A549 (cell line): ENCODE measurements at regions not wholly inside any gene's neighbourhood (a gene's known extent, or its start where the extent isn't known, plus 50 kb on each side); places are given as distances from the start of the nearest gene placed in this dataset.

ENCODE experiments used
- ATAC-seq, 2 experiments: fragments of 200-7000 bp in 1 of 2; fragments of >200 bp in 1 of 2; cut with Nextera tagmentation in 1 of 2; cut with Tn5 transposase in 1 of 2; 3 replicates each; pipeline versions ENCODE4 v1.8.0 to v1.9.1; 2018 to 2020; ENCODE audit warnings: mild to moderate bottlenecking in 1 of 2, moderate library complexity in 1 of 2
- CTCF ChIA-PET: fragments of 300-600 bp; sonication (Branson Sonifier 250); formaldehyde crosslinking; extraction: SDS; loops from one replicate; lab custom pipeline; 2021; ENCODE audit warnings: antibody characterized with exemption, inconsistent platforms; lab: Yijun Ruan, JAX
- POLR2A ChIA-PET: fragments of 350-600 bp; formaldehyde crosslinking; extraction: SDS; loops from one replicate; lab custom pipeline; 2021; ENCODE audit warnings: antibody characterized with exemption, inconsistent platforms; lab: Yijun Ruan, JAX
- DNase-seq, 2 experiments: peaks; one replicate each; pipeline versions ENCODE4 v3.0.0 to v3.0.0-alpha.2; 2011 to 2016; ENCODE audit warnings: low read depth in 1 of 2, low spot score in 1 of 2
- FAIRE-seq: peaks from 2 replicates; lab custom pipeline; 2011; peaks lifted over from hg19 to GRCh38; lab: Jason Lieb, UNC
- H3K27ac ChIP-seq, 2 experiments: fragments of >200 bp; sonication (Bioruptor Twin); formaldehyde crosslinking; 3 replicates each; pipeline ENCODE4 v1.5.1; 2016 to 2017
- H3K4me1 ChIP-seq: fragments of >200 bp; sonication (Bioruptor Twin); formaldehyde crosslinking; 3 replicates; pipeline ENCODE4 v1.6.1; 2016
- H3K4me2 ChIP-seq: fragments of >200 bp; sonication (Bioruptor Twin); formaldehyde crosslinking; 3 replicates; pipeline ENCODE4 v1.6.1; 2016
- H3K4me3 ChIP-seq: fragments of >200 bp; sonication (Bioruptor Twin); formaldehyde crosslinking; 3 replicates; pipeline ENCODE4 v1.5.1; 2016
- H3K9me3 ChIP-seq: fragments of >200 bp; sonication (Bioruptor Twin); formaldehyde crosslinking; 3 replicates; pipeline ENCODE4 v1.6.1; 2016
- ATOH8 ChIP-seq: fragments of 250-450 bp; sonication (Bioruptor Pico); IDR thresholded peaks from 2 replicates; pipeline ENCODE4 v1.5.0; 2020; ENCODE audit warnings: low read depth, mild to moderate bottlenecking, moderate library complexity
- BCL3 ChIP-seq: fragments of >200 bp; sonication (Bioruptor Twin); formaldehyde crosslinking; IDR thresholded peaks from 3 replicates; pipeline ENCODE4 v1.6.1; 2016
- CBX8 ChIP-seq: fragments of 200-600 bp; sonication (generic); IDR thresholded peaks from 2 replicates; pipeline ENCODE4 v1.6.1; 2016
- CHD2 ChIP-seq: fragments of 150-350 bp; IDR thresholded peaks from 2 replicates; pipeline ENCODE4 v1.6.1; 2014; ENCODE audit warnings: low read length; ENCODE audit not compliant: partially characterized antibody
- CHD4 ChIP-seq: fragments of 200-600 bp; sonication (generic); IDR thresholded peaks from 2 replicates; pipeline ENCODE4 v1.6.1; 2016; ENCODE audit warnings: antibody characterized with exemption, mild to moderate bottlenecking, borderline replicate concordance
- ELK1 ChIP-seq: fragments of 150-350 bp; IDR thresholded peaks from 2 replicates; pipeline ENCODE4 v1.6.1; 2014; ENCODE audit warnings: low read depth, mild to moderate bottlenecking, low read length
- FOXS1 ChIP-seq: fragments of 250-450 bp; sonication (Bioruptor Pico); IDR thresholded peaks from 2 replicates; pipeline ENCODE4 v1.5.0; 2020; ENCODE audit warnings: mild to moderate bottlenecking, moderate library complexity
- HES2 ChIP-seq: fragments of >200 bp; sonication (Bioruptor Twin); formaldehyde crosslinking; IDR thresholded peaks from 2 replicates; pipeline ENCODE4 v1.6.1; 2016
- HEYL ChIP-seq: fragments of 250-450 bp; sonication (Bioruptor Pico); IDR thresholded peaks from 2 replicates; pipeline ENCODE4 v1.8.0; 2021; ENCODE audit warnings: mild to moderate bottlenecking, moderate library complexity
- HOXA7 ChIP-seq: fragments of 250-450 bp; sonication (Bioruptor Pico); IDR thresholded peaks from 2 replicates; pipeline ENCODE4 v1.5.0; 2020; ENCODE audit warnings: mild to moderate bottlenecking, moderate library complexity
- HOXB13 ChIP-seq: fragments of 250-450 bp; sonication (Bioruptor Pico); IDR thresholded peaks from 2 replicates; pipeline ENCODE4 v1.5.0; 2020; ENCODE audit warnings: low read depth, mild to moderate bottlenecking, moderate library complexity
- JUN ChIP-seq, 2 experiments: fragments of >200 bp; sonication (Bioruptor Twin); formaldehyde crosslinking; IDR thresholded peaks; 2 replicates in 1 of 2; 3 replicates in 1 of 2; pipeline ENCODE4 v1.6.1; 2016 to 2017
- JUNB ChIP-seq: fragments of >200 bp; sonication (Bioruptor Twin); formaldehyde crosslinking; IDR thresholded peaks from 2 replicates; pipeline ENCODE4 v1.6.1; 2016
- KDM5A ChIP-seq: fragments of 200-600 bp; sonication (generic); IDR thresholded peaks from 2 replicates; pipeline ENCODE4 v1.6.1; 2016; ENCODE audit warnings: antibody characterized with exemption, mild to moderate bottlenecking
- MAX ChIP-seq: IDR thresholded peaks from 2 replicates; pipeline ENCODE4 v1.6.1; 2012
- MYC ChIP-seq: IDR thresholded peaks from 2 replicates; pipeline ENCODE4 v1.6.1; 2012; ENCODE audit warnings: mild to moderate bottlenecking, inconsistent platforms, low read length, improper control_type of control experiment, borderline replicate concordance
- NR3C1 ChIP-seq: fragments of >200 bp; sonication (Bioruptor Twin); formaldehyde crosslinking; IDR thresholded peaks from 3 replicates; pipeline ENCODE4 v1.6.1; 2017
- PBX3 ChIP-seq: IDR thresholded peaks from 2 replicates; pipeline ENCODE4 v1.6.1; 2012
- RARB ChIP-seq: fragments of 250-450 bp; sonication (Bioruptor Pico); IDR thresholded peaks from 2 replicates; pipeline ENCODE4 v1.8.0; 2021; ENCODE audit warnings: mild to moderate bottlenecking, moderate library complexity
- RCOR1 ChIP-seq: fragments of 150-350 bp; IDR thresholded peaks from 2 replicates; pipeline ENCODE4 v1.6.1; 2014; ENCODE audit warnings: antibody characterized with exemption, low read length, low read depth
- REST ChIP-seq: fragments of 200-600 bp; sonication (generic); IDR thresholded peaks from 2 replicates; pipeline ENCODE4 v1.6.1; 2016; ENCODE audit warnings: antibody characterized with exemption, mild to moderate bottlenecking, moderate library complexity
- RFX5 ChIP-seq: fragments of 450-650 bp; IDR thresholded peaks from 2 replicates; pipeline ENCODE4 v1.7.1; 2014; ENCODE audit warnings: antibody characterized with exemption, mild to moderate bottlenecking, moderate library complexity
- SMC3 ChIP-seq: fragments of >200 bp; sonication (Bioruptor Twin); formaldehyde crosslinking; IDR thresholded peaks from 3 replicates; pipeline ENCODE4 v1.6.1; 2018; ENCODE audit warnings: inconsistent platforms
- ZC3H11A ChIP-seq: fragments of 450-650 bp; IDR thresholded peaks from 2 replicates; pipeline ENCODE4 v1.6.1; 2014; ENCODE audit warnings: antibody characterized with exemption, mild to moderate bottlenecking
- ZNF302 ChIP-seq: fragments of 250-450 bp; sonication (Bioruptor Pico); IDR thresholded peaks from 2 replicates; pipeline ENCODE4 v1.9.0; 2021; ENCODE audit warnings: inconsistent platforms, mild to moderate bottlenecking, moderate library complexity
- WGBS: methylation state at CpG from one replicate; pipeline ENCODE4 v1.1.6; 2017; ENCODE audit errors: missing lambda C conversion rate; 5-methylcytosine and 5-hydroxymethylcytosine counted together

GRCh38 chr3:178457511-178457910 is 78.7 kb upstream of the KCNMB2 start (continued):
- TF ChIP-seq MYC (no peak), HES2 (no peak), RARB (CRISPR knock-in tag) (no peak), KDM5A (no peak), JUNB (no peak)

- no peak for FAIRE-seq
- WGBS: 34% methylated on average over 5 of the region's 5 CpGs
- Histone ChIP-seq H3K4me3 (no peak overlapping the region), H3K27ac (no peak overlapping the region), H3K4me2 (no peak overlapping the region), H3K9me3 (no peaks in the 10 kb centered on the region), H3K4me1 (no peaks in the 10 kb centered on the region)
- DNase-seq: no peak
- ChIA-PET CTCF (no interaction called here), POLR2A (no interaction called here)
- no peak for ATAC-seq
- TF ChIP-seq ZC3H11A (no peak), ELK1 (no peak), ATOH8 (no peak), CHD2 (no peak), HOXB13 (CRISPR knock-in tag) (no peak), HES2 (no peak), NR3C1 (no peak), JUN (IDR thresholded peaks at IDR 0.05) (no peak), CHD4 (no peak)
These were observed 77.8 kb upstream of the KCNMB2 start for GRCh38 chr3:178458313-178459037.

- DNase-seq (no peak), FAIRE-seq (no peak), ATAC-seq (no peak)
- ChIA-PET POLR2A (no interaction called here), CTCF (no interaction called here)
- Histone ChIP-seq H3K27ac (no peak overlapping the region), H3K4me3 (no peak overlapping the region), H3K4me1 (no peaks in the 10 kb centered on the region), H3K9me3 (no peaks in the 10 kb centered on the region), H3K4me2 (no peak overlapping the region)
- WGBS: 35% methylated on average over 1 of the region's 1 CpG
- TF ChIP-seq HES2: no peak
- no peak for TF ChIP-seq FOXS1 (CRISPR knock-in tag)
- TF ChIP-seq MAX: no peak
- no peak for TF ChIP-seq RCOR1
- no peak for TF ChIP-seq REST
- TF ChIP-seq ZNF302 (CRISPR knock-in tag): no peak
- TF ChIP-seq JUNB: no peak
- no peak for TF ChIP-seq HOXA7
- no peak for TF ChIP-seq RARB (CRISPR knock-in tag)
- no peak for TF ChIP-seq PBX3
- no peak for TF ChIP-seq CBX8
- no peak for TF ChIP-seq SMC3
- TF ChIP-seq RFX5: no peak
- no peak for TF ChIP-seq HEYL (CRISPR knock-in tag)
- no peak for TF ChIP-seq KDM5A
- no peak for TF ChIP-seq BCL3
- TF ChIP-seq ATOH8: no peak
These were observed 77.2 kb upstream of the KCNMB2 start for GRCh38 chr3:178459038-178459410.
